Posterior cingulate gyrus (tissue), 11 donors: ENCODE measurements at regions not wholly inside any gene's neighbourhood (a gene's known extent, or its start where the extent isn't known, plus 50 kb on each side); places are given as distances from the start of the nearest gene placed in this dataset.

ENCODE experiments used
- DNase-seq, 10 donors: peaks; one replicate each; pipeline versions ENCODE4 v3.0.0 to v3.0.0-alpha.2; 2020 to 2021; ENCODE audit warnings: mixed read lengths in 3 of 10
- intact Hi-C: fragments of 100-400 bp; cut with DNase I; formaldehyde crosslinking; loops from one replicate; pipeline ENCODE4 v1.15.1; 2023

DNA sequence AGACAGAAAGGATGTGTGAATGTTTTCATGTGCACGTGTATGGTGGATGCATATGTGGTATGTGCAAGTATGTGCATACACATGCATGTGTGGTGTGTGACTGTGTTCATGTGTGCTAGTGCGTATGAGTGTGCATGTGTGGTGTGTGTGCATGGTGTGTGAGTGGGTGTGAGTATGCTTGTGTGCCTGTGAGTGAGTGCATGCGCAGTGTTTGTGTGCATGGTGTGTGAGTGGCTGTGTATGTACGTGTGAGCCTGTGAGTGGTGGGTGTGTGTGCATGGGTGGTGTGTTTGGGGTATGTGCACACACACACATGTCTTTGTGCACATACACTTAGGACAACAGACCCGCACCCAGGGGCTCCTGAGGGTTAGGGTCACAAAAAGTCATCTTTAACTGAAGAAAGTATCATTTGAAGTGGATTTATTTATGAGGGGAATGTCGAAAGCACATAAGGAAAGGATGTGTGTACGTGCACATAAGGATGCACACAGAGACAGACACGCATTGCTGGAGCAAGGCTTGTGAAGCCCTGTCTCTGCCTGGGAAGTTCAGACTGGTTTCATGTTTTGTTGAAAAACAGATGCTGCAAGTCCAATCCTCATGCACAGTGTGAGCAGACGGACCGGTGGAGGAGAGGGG is 237.0 kb downstream of the SYK start:
- no peak for DNase-seq
- intact Hi-C loops, result loop anchor here (5.0 kb wide), 1 partner anchor 121 kb away; no protein-coding TSS in a partner anchor

GRCh38 chr9:91039125-91039834 is 237.7 kb downstream of the SYK start:
- no peak for DNase-seq
- intact Hi-C loops, result loop anchor here (5.0 kb wide), 1 partner anchor 122 kb away; no protein-coding TSS in a partner anchor

GRCh38 chr9:91039835-91040140 is 238.2 kb downstream of the SYK start:
- no peak for DNase-seq

GRCh38 chr9:91040371-91041215 is 239.0 kb downstream of the SYK start:
- intact Hi-C loops, result no loop called here
- no peak for DNase-seq

More at GRCh38 chr9:91039835-91040140, 238.2 kb downstream of the SYK start:
- intact Hi-C loops, result loop anchor here (5.0 kb wide), 1 partner anchor 122 kb away; no protein-coding TSS in a partner anchor

- intact Hi-C loops, result no loop called here
- no peak for DNase-seq
These were observed 240.4 kb downstream of the SYK start for GRCh38 chr9:91042024-91042423.

DNA sequence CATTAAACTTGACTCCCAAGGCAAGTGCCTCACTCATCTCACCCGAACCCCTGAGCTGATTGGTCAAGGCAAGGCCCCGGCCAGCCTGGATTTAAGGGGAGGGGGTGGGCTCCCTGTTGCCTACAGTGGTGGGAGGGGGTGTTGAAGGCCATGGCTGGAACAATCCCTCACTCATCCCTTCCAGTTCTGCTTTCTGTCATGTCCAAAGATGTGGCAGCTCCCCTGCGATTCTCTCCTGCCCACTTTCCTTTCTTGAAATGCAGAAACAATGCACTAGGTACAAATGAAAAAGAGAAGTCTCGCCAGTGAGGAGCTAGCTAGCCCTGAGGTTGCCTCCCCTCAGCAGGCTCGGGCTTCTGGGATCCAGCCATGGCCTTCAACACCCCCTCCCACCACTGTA is 240.9 kb downstream of the SYK start:
- DNase-seq, result no peak
- intact Hi-C loops, result no loop called here

DNA sequence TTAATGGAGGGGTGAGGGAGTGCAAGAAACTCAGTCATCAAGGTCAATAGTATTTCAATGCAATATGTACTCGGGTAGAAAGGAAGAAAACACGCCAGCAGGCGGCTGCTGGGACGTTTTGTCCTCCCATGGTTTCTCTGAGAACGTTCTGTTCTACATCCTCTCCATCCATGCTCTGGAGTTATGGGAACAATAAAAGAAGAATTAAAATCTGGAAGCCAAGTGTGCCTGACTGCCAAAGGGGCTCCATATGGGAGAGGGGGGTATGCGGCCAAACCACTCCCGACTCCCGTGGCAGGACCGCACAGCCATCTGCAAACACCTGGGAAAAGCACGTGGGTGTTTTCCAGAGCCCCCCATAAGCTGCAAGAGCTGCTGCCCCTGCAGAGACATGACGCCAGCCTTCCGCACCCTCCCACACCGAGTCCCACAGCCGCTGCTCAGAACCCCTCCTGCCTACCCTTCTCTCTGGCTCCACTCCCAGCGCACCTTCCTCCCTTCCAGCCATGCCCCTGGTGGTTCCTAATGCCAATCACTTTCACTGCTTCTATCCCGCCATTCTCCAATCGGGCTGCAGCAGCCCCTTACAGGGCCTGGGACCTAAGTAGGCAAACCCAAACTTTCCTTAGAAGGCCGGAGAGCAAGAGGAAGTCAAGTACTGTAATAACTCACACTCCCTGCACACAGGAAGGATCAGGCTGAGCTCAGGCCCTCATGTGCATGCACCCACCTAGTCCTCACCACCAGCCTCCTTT is 241.6 kb downstream of the SYK start:
- intact Hi-C loops, result no loop called here
- no peak for DNase-seq

DNA sequence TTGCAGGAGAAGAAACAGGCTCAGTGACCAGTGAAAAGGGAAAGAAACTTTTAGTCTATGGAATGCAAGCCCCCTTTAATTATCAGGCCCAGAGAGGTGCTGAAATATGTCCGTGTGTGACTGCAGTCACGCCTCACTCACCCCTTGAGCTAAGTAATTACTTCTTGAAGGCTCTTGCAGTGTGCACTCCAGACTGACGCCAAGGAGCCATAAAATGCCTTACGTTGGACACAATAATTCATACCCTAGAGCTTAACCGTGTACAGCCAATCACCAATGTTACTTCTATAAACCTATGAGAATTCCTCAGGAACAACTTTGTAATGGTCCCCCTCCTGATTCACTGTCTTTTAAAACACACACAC is 242.2 kb downstream of the SYK start:
- intact Hi-C loops, result no loop called here
- DNase-seq, result no peak

DNA sequence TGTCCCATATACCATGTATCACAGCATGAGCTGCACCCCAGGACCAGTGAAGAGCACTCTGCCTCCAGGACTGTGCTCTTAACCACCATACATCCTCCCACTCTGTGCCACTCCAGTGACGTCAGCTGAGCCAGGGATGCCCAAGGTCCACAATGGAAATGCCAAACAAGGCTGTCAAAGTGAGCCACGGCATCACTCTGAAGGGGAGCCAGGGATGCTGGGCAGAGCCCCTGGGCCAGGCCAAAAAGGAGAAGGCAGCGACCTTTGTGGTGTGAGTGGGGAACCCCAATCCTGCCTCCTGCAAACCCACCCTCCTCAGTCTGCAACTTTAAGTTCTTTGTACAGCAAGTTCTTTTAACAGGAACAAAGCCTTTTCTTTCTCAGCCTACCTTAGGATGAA is 242.7 kb downstream of the SYK start:
- no peak for DNase-seq
- intact Hi-C loops, result no loop called here

DNA sequence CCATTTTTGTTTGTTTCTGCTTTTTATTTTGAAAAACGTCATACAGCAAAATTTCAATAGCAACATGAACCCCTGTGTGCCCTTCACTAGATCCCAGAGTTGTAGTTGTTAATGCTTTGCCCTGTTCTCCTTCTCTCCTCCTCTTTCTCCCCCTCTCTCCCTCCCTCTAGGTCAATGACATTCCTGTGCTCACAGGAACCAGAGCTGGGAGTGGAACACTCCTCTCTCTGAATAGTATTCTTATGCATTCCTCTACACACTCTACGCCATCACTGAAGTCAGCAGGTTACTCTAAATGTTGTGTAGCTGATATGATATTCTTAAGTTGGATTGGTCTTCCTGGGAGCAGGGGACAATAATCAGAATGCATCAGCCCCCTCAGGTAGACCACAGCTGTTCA is 243.4 kb downstream of the SYK start:
- intact Hi-C loops, result no loop called here
- no peak for DNase-seq

- intact Hi-C loops, result no loop called here
- DNase-seq, result no peak
These were observed 245.9 kb downstream of the SYK start for GRCh38 chr9:91047529-91047928.

DNA sequence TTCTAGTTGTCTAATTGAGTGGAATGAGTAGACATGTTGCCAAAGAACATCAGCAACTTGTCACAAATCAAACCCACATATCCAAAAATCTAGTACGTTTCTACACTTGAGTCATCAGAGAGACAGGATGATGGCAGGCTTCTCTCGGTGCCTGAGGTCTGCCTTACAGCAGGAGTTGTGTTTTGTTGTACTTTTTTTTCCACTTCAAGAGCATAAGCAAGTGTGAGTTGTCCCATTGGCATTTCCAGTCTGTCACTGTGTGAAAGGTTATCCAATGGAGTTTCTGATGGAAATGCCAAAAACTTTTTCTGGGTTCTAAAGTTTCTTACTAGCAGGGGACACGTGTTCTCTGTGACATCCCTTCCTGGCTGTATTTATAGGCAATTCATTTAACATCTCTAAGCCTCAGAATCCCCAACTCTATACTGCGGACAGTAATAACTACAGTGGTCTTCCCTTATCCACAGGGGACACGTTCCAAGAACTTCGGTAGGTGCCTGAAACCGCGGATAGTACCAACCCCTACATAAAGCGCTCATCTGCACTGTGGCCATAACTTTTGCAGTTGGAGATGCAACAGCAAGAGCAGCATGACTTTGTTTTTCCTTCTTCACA is 246.5 kb downstream of the SYK start:
- no peak for DNase-seq
- intact Hi-C loops, result no loop called here

DNA sequence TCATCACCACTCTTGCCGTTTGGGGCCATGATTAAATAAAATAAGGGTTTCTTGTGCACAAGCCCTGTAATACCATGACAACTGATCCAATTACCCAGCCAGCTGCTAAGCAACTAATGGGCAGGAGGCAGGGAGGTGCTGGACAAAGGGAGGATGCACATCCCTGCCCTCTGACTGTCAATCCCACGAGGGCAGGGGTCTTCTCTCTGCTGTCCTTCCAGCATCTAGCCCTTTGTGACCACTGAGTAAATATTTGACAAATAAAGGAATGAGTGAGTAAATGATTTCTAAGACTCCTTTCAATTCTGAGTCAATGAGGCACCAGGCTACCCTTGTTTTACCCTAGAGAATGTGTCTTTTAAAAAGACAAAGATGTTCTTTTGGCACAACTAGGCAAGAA is 247.1 kb downstream of the SYK start:
- intact Hi-C loops, result no loop called here
- no peak for DNase-seq

- no peak for DNase-seq
- intact Hi-C loops, result no loop called here
These were observed 252.2 kb downstream of the SYK start for GRCh38 chr9:91053824-91054223.

DNA sequence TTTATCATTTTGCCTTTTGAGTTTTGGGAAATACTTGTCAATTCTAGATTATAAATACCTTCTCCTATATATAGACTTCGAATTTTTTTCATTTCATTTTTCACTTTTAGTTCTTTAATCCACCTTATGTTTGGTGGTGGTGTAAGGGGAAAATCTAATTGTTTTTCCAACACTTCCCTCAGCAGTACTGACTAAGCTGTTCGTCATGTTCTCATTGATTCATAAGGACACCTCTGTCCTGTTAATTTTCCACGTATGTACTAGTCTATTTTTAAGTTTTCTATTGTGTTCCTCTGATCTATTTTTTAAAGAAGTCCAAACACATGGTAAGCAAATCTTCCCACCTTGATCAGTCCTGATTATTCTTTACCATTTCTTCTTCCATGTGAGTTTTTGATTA is 254.2 kb downstream of the SYK start:
- intact Hi-C loops, result no loop called here
- no peak for DNase-seq

- intact Hi-C loops, result no loop called here
- no peak for DNase-seq
These were observed 254.9 kb downstream of the SYK start for GRCh38 chr9:91056486-91056885.

- intact Hi-C loops, result no loop called here
These were observed 255.3 kb downstream of the SYK start for GRCh38 chr9:91056917-91057316.

GRCh38 chr9:91059713-91060112 is 258.1 kb downstream of the SYK start:
- intact Hi-C loops, result no loop called here
- DNase-seq, result peak in 1 of 10 donors; percentile 23

More at GRCh38 chr9:91056917-91057316, 255.3 kb downstream of the SYK start:
- no peak for DNase-seq

GRCh38 chr9:91060520-91061343 is 259.1 kb downstream of the SYK start:
- intact Hi-C loops, result no loop called here
- DNase-seq, result no peak
